ENCODE measurements at regions not wholly inside any gene's neighbourhood (a gene's known extent, or its start where the extent isn't known, plus 50 kb on each side); places are given as distances from the start of the nearest gene placed in this dataset.
A peak's percentile ranks its signal among the peaks of the same experiment; 100 is the strongest.
"Not testable (repeated sequence)": the region's sequence is repeated elsewhere in the genome, so short reads cannot be mapped to it uniquely, and the experiment has no call there.

- peak; percentile 4 for DNase-seq
- ATAC-seq, result no peak
- H3K36me3 Mint-ChIP-seq (ENCODE audit: low read depth), result no peaks in the 10 kb centered on the region
- ChIA-PET POLR2A (no interaction called here), CTCF (interaction anchor here (1.0 kb wide), 1 partner anchor 30 kb away, joined by 4 read pairs; no protein-coding TSS in a partner anchor)
- H3K4me1 Mint-ChIP-seq (ENCODE audit: low read depth), result no peaks in the 10 kb centered on the region
- H3K9me3 Mint-ChIP-seq (ENCODE audit: insufficient read depth), result no peaks in the 10 kb centered on the region
- no peak overlapping the region for H3K27ac Mint-ChIP-seq
- H3K4me3 Mint-ChIP-seq, result no peak overlapping the region
- peaks cover 15% of the 10 kb centered on the region for H3K27me3 Mint-ChIP-seq (ENCODE audit: low read depth)
These were observed 179.3 kb downstream of the SMAD6 start for GRCh38 chr15:66881173-66881905.

- CTCF ChIA-PET, result interaction anchor here (1.0 kb wide), 1 partner anchor 31 kb away, joined by 4 read pairs; no protein-coding TSS in a partner anchor
- ATAC-seq, result no peak
These were observed 180.4 kb downstream of the SMAD6 start for GRCh38 chr15:66882251-66883020.

GRCh38 chr15:66883284-66883911 is 181.4 kb downstream of the SMAD6 start:
- CTCF ChIA-PET, result no interaction called here

More at GRCh38 chr15:66882251-66883020, 180.4 kb downstream of the SMAD6 start:
- no peaks in the 10 kb centered on the region for H3K36me3 Mint-ChIP-seq (ENCODE audit: low read depth)
- no peak overlapping the region for H3K4me3 Mint-ChIP-seq
- no peaks in the 10 kb centered on the region for H3K4me1 Mint-ChIP-seq (ENCODE audit: low read depth)
- H3K27me3 Mint-ChIP-seq (ENCODE audit: low read depth), result peaks cover 9% of the 10 kb centered on the region
- H3K9me3 Mint-ChIP-seq (ENCODE audit: insufficient read depth), result no peaks in the 10 kb centered on the region
- H3K27ac Mint-ChIP-seq, result no peak overlapping the region
- POLR2A ChIA-PET, result no interaction called here
- DNase-seq, result no peak

GRCh38 chr15:66884115-66884622 is 181.2 kb upstream of the SMAD3 start:
- DNase-seq, result no peak
- CTCF ChIA-PET, result no interaction called here
- H3K4me3 Mint-ChIP-seq, result no peak overlapping the region

More at GRCh38 chr15:66883284-66883911, 181.4 kb downstream of the SMAD6 start:
- DNase-seq, result no peak
- H3K4me1 Mint-ChIP-seq (ENCODE audit: low read depth), result no peaks in the 10 kb centered on the region
- POLR2A ChIA-PET, result no interaction called here
- H3K27ac Mint-ChIP-seq, result no peak overlapping the region
- H3K4me3 Mint-ChIP-seq, result no peak overlapping the region
- no peaks in the 10 kb centered on the region for H3K9me3 Mint-ChIP-seq (ENCODE audit: insufficient read depth)
- no peak for ATAC-seq
- H3K36me3 Mint-ChIP-seq (ENCODE audit: low read depth), result no peaks in the 10 kb centered on the region
- peaks cover 10% of the 10 kb centered on the region for H3K27me3 Mint-ChIP-seq (ENCODE audit: low read depth)

GRCh38 chr15:66884661-66885237 is 180.7 kb upstream of the SMAD3 start:
- ATAC-seq (no peak), DNase-seq (no peak)
- no peaks in the 10 kb centered on the region for H3K4me1 Mint-ChIP-seq (ENCODE audit: low read depth)
- H3K36me3 Mint-ChIP-seq (ENCODE audit: low read depth), result no peaks in the 10 kb centered on the region
- POLR2A ChIA-PET, result no interaction called here
- no peaks in the 10 kb centered on the region for H3K9me3 Mint-ChIP-seq (ENCODE audit: insufficient read depth)
- no peak overlapping the region for H3K27ac Mint-ChIP-seq
- H3K27me3 Mint-ChIP-seq (ENCODE audit: low read depth), result peaks cover 10% of the 10 kb centered on the region
- CTCF ChIA-PET, result no interaction called here
- H3K4me3 Mint-ChIP-seq, result no peak overlapping the region

More at GRCh38 chr15:66884115-66884622, 181.2 kb upstream of the SMAD3 start:
- peaks cover 10% of the 10 kb centered on the region for H3K27me3 Mint-ChIP-seq (ENCODE audit: low read depth)
- H3K4me1 Mint-ChIP-seq (ENCODE audit: low read depth), result no peaks in the 10 kb centered on the region
- no peaks in the 10 kb centered on the region for H3K36me3 Mint-ChIP-seq (ENCODE audit: low read depth)
- H3K9me3 Mint-ChIP-seq (ENCODE audit: insufficient read depth), result no peaks in the 10 kb centered on the region
- no peak overlapping the region for H3K27ac Mint-ChIP-seq
- POLR2A ChIA-PET, result no interaction called here
- no peak for ATAC-seq

- peaks cover 10% of the 10 kb centered on the region for H3K27me3 Mint-ChIP-seq (ENCODE audit: low read depth)
- DNase-seq (no peak), ATAC-seq (no peak)
- CTCF ChIA-PET, result no interaction called here
- no peaks in the 10 kb centered on the region for H3K36me3 Mint-ChIP-seq (ENCODE audit: low read depth)
- POLR2A ChIA-PET, result no interaction called here
- H3K4me3 Mint-ChIP-seq, result no peak overlapping the region
- no peaks in the 10 kb centered on the region for H3K4me1 Mint-ChIP-seq (ENCODE audit: low read depth)
- H3K9me3 Mint-ChIP-seq (ENCODE audit: insufficient read depth), result no peaks in the 10 kb centered on the region
- H3K27ac Mint-ChIP-seq, result no peak overlapping the region
These were observed 180.0 kb upstream of the SMAD3 start for GRCh38 chr15:66885281-66885915.

GRCh38 chr15:66886241-66886675 is 179.1 kb upstream of the SMAD3 start:
- H3K4me3 Mint-ChIP-seq, result no peak overlapping the region
- CTCF ChIA-PET, result no interaction called here

GRCh38 chr15:66886686-66887273 is 178.6 kb upstream of the SMAD3 start:
- no peak overlapping the region for H3K4me3 Mint-ChIP-seq
- peaks cover 7% of the 10 kb centered on the region for H3K27me3 Mint-ChIP-seq (ENCODE audit: low read depth)
- DNase-seq (no peak), ATAC-seq (no peak)
- no peaks in the 10 kb centered on the region for H3K4me1 Mint-ChIP-seq (ENCODE audit: low read depth)
- no peak overlapping the region for H3K27ac Mint-ChIP-seq
- POLR2A ChIA-PET, result no interaction called here
- H3K9me3 Mint-ChIP-seq (ENCODE audit: insufficient read depth), result no peaks in the 10 kb centered on the region
- CTCF ChIA-PET, result interaction anchor here (2.3 kb wide), 1 partner anchor 16 kb away, joined by 5 read pairs; no protein-coding TSS in a partner anchor
- H3K36me3 Mint-ChIP-seq (ENCODE audit: low read depth), result no peaks in the 10 kb centered on the region

More at GRCh38 chr15:66886241-66886675, 179.1 kb upstream of the SMAD3 start:
- POLR2A ChIA-PET, result no interaction called here
- Mint-ChIP-seq H3K27ac (no peak overlapping the region), H3K9me3 (ENCODE audit: insufficient read depth) (no peaks in the 10 kb centered on the region), H3K4me1 (ENCODE audit: low read depth) (no peaks in the 10 kb centered on the region), H3K36me3 (ENCODE audit: low read depth) (no peaks in the 10 kb centered on the region), H3K27me3 (ENCODE audit: low read depth) (peaks cover 7% of the 10 kb centered on the region)
- DNase-seq (no peak), ATAC-seq (no peak)

- POLR2A ChIA-PET; H3K36me3 Mint-ChIP-seq (ENCODE audit: low read depth); H3K4me1 Mint-ChIP-seq (ENCODE audit: low read depth); H3K4me3 Mint-ChIP-seq; H3K9me3 Mint-ChIP-seq (ENCODE audit: insufficient read depth); ATAC-seq; H3K27ac Mint-ChIP-seq; DNase-seq: not testable (repeated sequence)
- peaks cover 15% of the 10 kb centered on the region for H3K27me3 Mint-ChIP-seq (ENCODE audit: low read depth)
- CTCF ChIA-PET, result interaction anchor here (2.3 kb wide), 1 partner anchor 14 kb away, joined by 5 read pairs; no protein-coding TSS in a partner anchor
These were observed 176.1 kb upstream of the SMAD3 start for GRCh38 chr15:66889298-66889697.

- ChIA-PET CTCF (no interaction called here), POLR2A (no interaction called here)
- no peak overlapping the region for H3K27ac Mint-ChIP-seq
- DNase-seq, result no peak
- peaks cover 9% of the 10 kb centered on the region for H3K4me1 Mint-ChIP-seq (ENCODE audit: low read depth)
- H3K36me3 Mint-ChIP-seq (ENCODE audit: low read depth), result no peaks in the 10 kb centered on the region
- H3K4me3 Mint-ChIP-seq, result no peak overlapping the region
- ATAC-seq, result no peak
- H3K9me3 Mint-ChIP-seq (ENCODE audit: insufficient read depth), result no peaks in the 10 kb centered on the region
- H3K27me3 Mint-ChIP-seq (ENCODE audit: low read depth), result peaks cover 18% of the 10 kb centered on the region
These were observed 173.6 kb upstream of the SMAD3 start for GRCh38 chr15:66891776-66892175.

- DNase-seq (no peak), ATAC-seq (no peak)
- H3K27ac Mint-ChIP-seq, result no peak overlapping the region
- H3K9me3 Mint-ChIP-seq (ENCODE audit: insufficient read depth), result no peaks in the 10 kb centered on the region
- CTCF ChIA-PET, result interaction anchor here (1.4 kb wide), 1 partner anchor 9 kb away, joined by 5 read pairs; no protein-coding TSS in a partner anchor
- peaks cover 18% of the 10 kb centered on the region for H3K27me3 Mint-ChIP-seq (ENCODE audit: low read depth)
- POLR2A ChIA-PET, result no interaction called here
- peaks cover 15% of the 10 kb centered on the region for H3K4me1 Mint-ChIP-seq (ENCODE audit: low read depth)
- no peak overlapping the region for H3K4me3 Mint-ChIP-seq
- H3K36me3 Mint-ChIP-seq (ENCODE audit: low read depth), result no peaks in the 10 kb centered on the region
These were observed 172.1 kb upstream of the SMAD3 start for GRCh38 chr15:66893294-66893693.
